Peyer's patch (tissue), 4 donors: ENCODE measurements at regions not wholly inside any gene's neighbourhood (a gene's known extent, or its start where the extent isn't known, plus 50 kb on each side); places are given as distances from the start of the nearest gene placed in this dataset.

Experiments
- DNase-seq, 3 donors: peaks; one replicate each; pipeline ENCODE4 v3.0.0-alpha.2; 2017 to 2019
- H3K27ac ChIP-seq, 4 donors: fragments of 200-600 bp; sonication (generic); one replicate each; pipeline ENCODE4 v1.5.1; 2016 to 2019
- H3K27me3 ChIP-seq, 2 donors: fragments of 200-600 bp; sonication (generic); one replicate each; pipeline ENCODE4 v1.5.1; 2019
- H3K36me3 ChIP-seq, 3 donors: fragments of 200-600 bp; sonication (generic); one replicate each; pipeline ENCODE4 v1.5.1; 2016 to 2019
- H3K4me1 ChIP-seq, 4 donors: fragments of 200-600 bp; sonication (generic); one replicate each; pipeline ENCODE4 v1.5.1; 2016 to 2019
- H3K4me3 ChIP-seq, 4 donors: fragments of 200-600 bp; sonication (generic); 1 replicate in 3 of 4; 2 replicates in 1 of 4; pipeline ENCODE4 v1.5.1; 2016 to 2019; ENCODE audit warnings: mild to moderate bottlenecking in 1 of 4
- H3K9me3 ChIP-seq, 4 donors: fragments of 200-600 bp; sonication (generic); one replicate each; pipeline ENCODE4 v1.5.1; 2016 to 2019; ENCODE audit warnings: mild to moderate bottlenecking in 1 of 4
- POLR2A ChIP-seq, 2 donors: fragments of 450-650 bp; IDR thresholded peaks; one replicate each; pipeline ENCODE4 v1.5.1; 2017; ENCODE audit warnings: antibody characterized with exemption in 2 of 2, mild to moderate bottlenecking in 2 of 2, moderate library complexity in 2 of 2
- TF ChIP-seq, protein P1 (sequence below), 6 experiments: fragments of 450-650 bp in 4 of 6; fragments of 200-600 bp in 2 of 6; sonication (generic) in 1 of 6; IDR thresholded peaks; one replicate each; pipeline ENCODE4 v1.5.1; 2017 to 2019; ENCODE audit warnings: antibody characterized with exemption in 6 of 6, mild to moderate bottlenecking in 3 of 6, moderate library complexity in 1 of 6

DNA sequence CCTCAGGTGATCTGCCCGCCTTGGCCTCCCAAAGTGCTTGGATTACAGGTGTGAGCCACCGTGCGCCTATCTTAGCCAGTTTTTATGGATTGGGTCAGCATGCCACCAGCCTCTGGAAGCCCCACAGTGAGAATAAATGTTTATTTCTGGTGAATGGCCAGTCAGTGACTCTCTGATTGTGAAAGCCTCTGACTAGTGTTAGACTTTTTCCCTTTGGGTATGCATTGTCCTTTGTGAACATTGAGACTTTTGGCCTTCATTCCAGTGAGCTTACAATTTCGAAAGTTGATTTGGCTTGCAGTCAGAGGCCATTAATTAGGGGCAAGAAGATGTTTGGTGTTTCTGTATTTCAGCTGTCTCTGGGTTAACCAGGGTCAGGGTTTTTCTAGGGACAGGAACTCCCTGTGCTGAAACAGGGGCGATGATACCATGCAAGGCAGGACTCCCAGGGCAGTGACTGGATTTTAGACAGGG, 274.5 kb upstream of the C2CD4B start:
- no peak for DNase-seq
- H3K27ac ChIP-seq = peak overlapping the region in 2 of 4 donors; percentile 17
- no peaks in the 10 kb centered on the region for H3K9me3 ChIP-seq
- no peak for TF ChIP-seq POLR2A (IDR thresholded peaks at IDR 0.05)
- TF ChIP-seq, protein P1, sequence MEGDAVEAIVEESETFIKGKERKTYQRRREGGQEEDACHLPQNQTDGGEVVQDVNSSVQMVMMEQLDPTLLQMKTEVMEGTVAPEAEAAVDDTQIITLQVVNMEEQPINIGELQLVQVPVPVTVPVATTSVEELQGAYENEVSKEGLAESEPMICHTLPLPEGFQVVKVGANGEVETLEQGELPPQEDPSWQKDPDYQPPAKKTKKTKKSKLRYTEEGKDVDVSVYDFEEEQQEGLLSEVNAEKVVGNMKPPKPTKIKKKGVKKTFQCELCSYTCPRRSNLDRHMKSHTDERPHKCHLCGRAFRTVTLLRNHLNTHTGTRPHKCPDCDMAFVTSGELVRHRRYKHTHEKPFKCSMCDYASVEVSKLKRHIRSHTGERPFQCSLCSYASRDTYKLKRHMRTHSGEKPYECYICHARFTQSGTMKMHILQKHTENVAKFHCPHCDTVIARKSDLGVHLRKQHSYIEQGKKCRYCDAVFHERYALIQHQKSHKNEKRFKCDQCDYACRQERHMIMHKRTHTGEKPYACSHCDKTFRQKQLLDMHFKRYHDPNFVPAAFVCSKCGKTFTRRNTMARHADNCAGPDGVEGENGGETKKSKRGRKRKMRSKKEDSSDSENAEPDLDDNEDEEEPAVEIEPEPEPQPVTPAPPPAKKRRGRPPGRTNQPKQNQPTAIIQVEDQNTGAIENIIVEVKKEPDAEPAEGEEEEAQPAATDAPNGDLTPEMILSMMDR (IDR thresholded peaks at IDR 0.05) = no peak
- H3K4me3 ChIP-seq = no peak overlapping the region
- H3K27me3 ChIP-seq = no peaks in the 10 kb centered on the region
- H3K4me1 ChIP-seq = no peaks in the 10 kb centered on the region
- H3K36me3 ChIP-seq = no peaks in the 10 kb centered on the region

DNA sequence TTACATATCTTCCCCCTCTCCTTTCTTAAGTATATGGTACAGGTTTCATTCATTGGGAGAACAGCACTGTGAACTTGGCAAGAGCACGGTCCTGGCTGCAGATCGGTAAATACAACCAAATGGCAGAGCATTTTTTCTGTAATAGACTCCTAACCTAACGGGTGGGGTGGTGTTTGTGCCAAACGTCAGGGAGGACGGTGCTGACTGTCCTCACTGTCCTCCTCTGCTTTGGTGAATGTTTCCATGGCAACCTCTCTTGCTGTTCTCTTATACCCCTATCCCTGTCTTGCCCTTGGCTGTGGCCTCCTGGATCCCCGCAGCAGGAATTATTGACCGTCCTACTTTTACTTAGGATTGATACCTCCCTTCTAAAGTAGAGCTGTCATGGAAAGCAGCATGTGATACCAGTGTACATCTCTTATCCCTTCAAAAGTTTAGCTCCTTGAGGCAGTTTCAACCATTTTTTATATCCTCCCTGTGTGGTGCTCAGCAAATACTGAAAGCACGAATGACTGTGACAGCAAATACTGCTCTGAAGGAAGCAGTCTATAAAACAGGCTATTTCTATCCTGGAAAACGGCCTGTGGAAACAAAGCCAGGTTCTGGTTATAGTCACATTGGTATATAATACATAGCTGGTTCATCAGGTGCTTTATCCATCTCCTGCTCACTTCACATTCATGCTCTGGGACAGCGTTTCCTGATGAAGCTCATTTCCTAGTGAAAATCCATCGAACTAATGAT, 275.4 kb upstream of the C2CD4B start:
- no peaks in the 10 kb centered on the region for H3K36me3 ChIP-seq
- no peak for DNase-seq
- H3K27me3 ChIP-seq = no peaks in the 10 kb centered on the region
- H3K27ac ChIP-seq = peak overlapping the region in 3 of 4 donors; percentile 17 to 40 (median 17)
- no peak overlapping the region for H3K4me3 ChIP-seq
- H3K9me3 ChIP-seq = no peaks in the 10 kb centered on the region
- H3K4me1 ChIP-seq = no peaks in the 10 kb centered on the region
- TF ChIP-seq, protein P1 (IDR thresholded peaks at IDR 0.05) = no peak
- TF ChIP-seq POLR2A (IDR thresholded peaks at IDR 0.05) = no peak

DNA sequence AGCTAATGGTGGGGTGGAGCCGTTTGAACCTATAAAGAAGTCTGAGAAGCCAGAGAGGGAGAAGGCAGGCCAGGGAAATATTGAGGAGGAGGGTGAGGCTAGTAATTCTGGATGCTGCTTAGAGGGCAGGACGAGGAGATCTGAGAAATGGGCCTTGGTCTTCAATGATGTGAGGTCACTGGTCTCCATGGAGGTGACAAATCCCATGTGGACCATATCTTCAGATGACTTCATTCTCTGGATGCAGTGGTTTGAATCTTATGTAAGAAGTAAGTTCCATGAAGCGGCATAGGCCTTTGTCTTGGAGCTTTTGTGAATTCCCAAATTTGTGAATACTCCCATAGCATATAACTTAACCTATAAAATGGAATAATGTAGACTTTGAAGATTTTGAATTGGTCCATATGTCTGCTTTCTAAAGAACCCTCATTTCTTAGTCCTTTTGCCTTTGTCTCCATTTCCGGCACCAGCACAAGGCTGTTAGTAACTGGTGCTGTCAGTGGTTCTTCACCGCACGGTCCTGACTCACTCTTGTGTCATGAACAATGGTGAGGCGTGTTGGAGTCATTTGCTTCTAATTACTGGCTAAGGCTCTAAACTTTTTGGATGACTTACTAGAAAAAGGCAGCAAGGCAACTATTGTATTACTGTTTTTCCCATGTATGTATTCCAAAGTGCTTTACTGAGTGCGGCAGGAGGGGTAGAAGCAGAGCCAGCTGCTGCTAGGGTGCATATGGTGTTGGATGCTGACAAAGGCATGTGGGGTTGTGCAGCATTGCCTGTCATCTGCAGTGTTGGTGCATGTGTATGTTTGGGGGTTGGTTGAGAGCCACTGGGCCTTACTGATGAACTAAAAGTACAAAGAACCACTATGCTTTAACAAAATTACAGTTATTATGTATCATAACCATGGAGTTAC, 279.3 kb upstream of the C2CD4B start:
- DNase-seq = no peak
- H3K27ac ChIP-seq = no peak overlapping the region

DNA sequence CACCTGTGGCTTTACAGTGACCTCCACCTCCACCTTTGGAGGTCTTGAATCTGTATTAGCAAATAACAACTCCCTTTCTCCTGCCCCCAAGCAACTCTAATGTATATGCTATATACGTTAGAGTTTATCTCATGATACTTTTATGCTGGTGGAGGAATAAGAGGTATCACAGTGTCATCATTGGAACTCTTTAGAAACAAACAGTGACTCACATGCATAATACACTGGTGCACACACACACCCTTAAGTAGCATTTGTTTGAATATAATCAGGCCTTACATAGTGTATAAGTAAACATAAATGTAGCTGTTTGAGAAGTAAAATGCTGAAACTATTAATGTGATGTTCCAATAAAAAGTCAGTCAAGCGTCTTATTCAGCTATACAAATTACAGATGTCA, 280.2 kb upstream of the C2CD4B start:
- no peak overlapping the region for H3K27ac ChIP-seq
- H3K27me3 ChIP-seq = no peaks in the 10 kb centered on the region
- H3K36me3 ChIP-seq = no peaks in the 10 kb centered on the region
- no peak overlapping the region for H3K4me3 ChIP-seq
- H3K9me3 ChIP-seq = no peaks in the 10 kb centered on the region
- TF ChIP-seq POLR2A (IDR thresholded peaks at IDR 0.05) = no peak
- TF ChIP-seq, protein P1 (IDR thresholded peaks at IDR 0.05) = no peak
- no peaks in the 10 kb centered on the region for H3K4me1 ChIP-seq
- no peak for DNase-seq

More for the DNA sequence above, 279.3 kb upstream of the C2CD4B start:
- Histone ChIP-seq H3K9me3 (no peaks in the 10 kb centered on the region), H3K36me3 (no peaks in the 10 kb centered on the region), H3K4me1 (no peaks in the 10 kb centered on the region), H3K27me3 (no peaks in the 10 kb centered on the region), H3K4me3 (no peak overlapping the region)
- TF ChIP-seq, protein P1 (IDR thresholded peaks at IDR 0.05) = no peak

- DNase-seq = no peak
- Histone ChIP-seq H3K36me3 (no peaks in the 10 kb centered on the region), H3K27me3 (no peaks in the 10 kb centered on the region), H3K9me3 (no peaks in the 10 kb centered on the region), H3K4me1 (no peaks in the 10 kb centered on the region), H3K27ac (no peak overlapping the region), H3K4me3 (no peak overlapping the region)
- no peak for TF ChIP-seq POLR2A (IDR thresholded peaks at IDR 0.05)
- TF ChIP-seq, protein P1 (IDR thresholded peaks at IDR 0.05) = no peak
Observed at GRCh38 chr15:62446984-62447383, 281.9 kb upstream of the C2CD4B start.
